ENCODE measurements at regions not wholly inside any gene's neighbourhood (a gene's known extent, or its start where the extent isn't known, plus 50 kb on each side); places are given as distances from the start of the nearest gene placed in this dataset.

- no peak for DNase-seq (ENCODE audit: low read depth)
- H3K4me3 ChIP-seq (ENCODE audit: low read depth, low read length) = no peak overlapping the region
- no peak for TF ChIP-seq CTCF (IDR thresholded peaks at IDR 0.05; ENCODE audit: insufficient read depth, low read depth, low read length, missing control alignments)
These were observed 60.4 kb upstream of the ERCC6L2 start for GRCh38 chr9:95815133-95815532.

GRCh38 chr9:95813923-95814322 lies 61.6 kb upstream of the ERCC6L2 start:
- H3K4me3 ChIP-seq (ENCODE audit: low read depth, low read length) = no peak overlapping the region
- TF ChIP-seq CTCF (IDR thresholded peaks at IDR 0.05; ENCODE audit: insufficient read depth, low read depth, low read length, missing control alignments) = no peak
- no peak for DNase-seq (ENCODE audit: low read depth)

GRCh38 chr9:95810814-95811213 lies 64.7 kb upstream of the ERCC6L2 start:
- no peak overlapping the region for H3K4me3 ChIP-seq (ENCODE audit: low read depth, low read length)
- no peak for TF ChIP-seq CTCF (IDR thresholded peaks at IDR 0.05; ENCODE audit: insufficient read depth, low read depth, low read length, missing control alignments)
- no peak for DNase-seq (ENCODE audit: low read depth)

- no peak for TF ChIP-seq CTCF (IDR thresholded peaks at IDR 0.05; ENCODE audit: insufficient read depth, low read depth, low read length, missing control alignments)
- H3K4me3 ChIP-seq (ENCODE audit: low read depth, low read length) = no peak overlapping the region
- peak; percentile 14 for DNase-seq (ENCODE audit: low read depth)
These were observed 65.4 kb upstream of the ERCC6L2 start for GRCh38 chr9:95810133-95810532.

- no peak for TF ChIP-seq CTCF (IDR thresholded peaks at IDR 0.05; ENCODE audit: insufficient read depth, low read depth, low read length, missing control alignments)
- no peak overlapping the region for H3K4me3 ChIP-seq (ENCODE audit: low read depth, low read length)
- no peak for DNase-seq (ENCODE audit: low read depth)
These were observed 65.8 kb upstream of the ERCC6L2 start for GRCh38 chr9:95809686-95810085.

GRCh38 chr9:95808011-95808410 lies 67.5 kb upstream of the ERCC6L2 start:
- H3K4me3 ChIP-seq (ENCODE audit: low read depth, low read length) = no peak overlapping the region
- TF ChIP-seq CTCF (IDR thresholded peaks at IDR 0.05; ENCODE audit: insufficient read depth, low read depth, low read length, missing control alignments) = no peak
- peak; percentile 5 for DNase-seq (ENCODE audit: low read depth)

- no peak overlapping the region for H3K4me3 ChIP-seq (ENCODE audit: low read depth, low read length)
- no peak for TF ChIP-seq CTCF (IDR thresholded peaks at IDR 0.05; ENCODE audit: insufficient read depth, low read depth, low read length, missing control alignments)
- peak; percentile 25 for DNase-seq (ENCODE audit: low read depth)
These were observed 68.1 kb upstream of the ERCC6L2 start for GRCh38 chr9:95807326-95807947.

Measured in GM12865 (cell line).